HG02943 (cell line): ENCODE measurements at regions not wholly inside any gene's neighbourhood (a gene's known extent, or its start where the extent isn't known, plus 50 kb on each side); places are given as distances from the start of the nearest gene placed in this dataset.

Source experiments
- ATAC-seq: cut with Tn5 transposase; IDR thresholded peaks from one replicate; pipeline ENCODE4 v1.9.1; 2021; ENCODE audit warnings: mild to moderate bottlenecking, low read depth, moderate library complexity; ENCODE audit not compliant: unreplicated experiment

DNA sequence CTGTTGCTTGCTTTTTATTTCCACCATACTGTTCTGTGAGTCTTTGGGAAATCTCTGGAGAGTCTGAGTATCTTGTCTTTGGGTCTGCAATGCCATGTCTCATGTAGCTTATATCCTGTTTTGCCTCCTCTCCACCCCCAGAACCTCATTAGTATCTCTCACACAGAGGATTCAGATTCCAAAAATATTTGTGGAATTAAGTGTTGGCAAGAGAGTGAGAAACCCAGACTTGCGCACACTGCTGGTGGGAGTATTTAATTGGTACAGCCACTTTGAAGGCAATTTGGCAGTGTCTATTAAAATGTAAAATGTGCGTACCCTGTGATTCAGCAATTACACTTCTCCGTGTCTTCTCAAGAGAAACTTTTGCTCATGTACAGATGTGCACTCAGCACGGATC, 68.6 kb downstream of the ZNF621 start:
- no peak for ATAC-seq

- no peak for ATAC-seq
Observed at GRCh38 chr3:40597441-40597840, 72.7 kb downstream of the ZNF621 start.

- ATAC-seq = no peak
Observed at GRCh38 chr3:40598338-40598737, 73.6 kb downstream of the ZNF621 start.

GRCh38 chr3:40598962-40599361, 74.2 kb downstream of the ZNF621 start:
- ATAC-seq = no peak

DNA sequence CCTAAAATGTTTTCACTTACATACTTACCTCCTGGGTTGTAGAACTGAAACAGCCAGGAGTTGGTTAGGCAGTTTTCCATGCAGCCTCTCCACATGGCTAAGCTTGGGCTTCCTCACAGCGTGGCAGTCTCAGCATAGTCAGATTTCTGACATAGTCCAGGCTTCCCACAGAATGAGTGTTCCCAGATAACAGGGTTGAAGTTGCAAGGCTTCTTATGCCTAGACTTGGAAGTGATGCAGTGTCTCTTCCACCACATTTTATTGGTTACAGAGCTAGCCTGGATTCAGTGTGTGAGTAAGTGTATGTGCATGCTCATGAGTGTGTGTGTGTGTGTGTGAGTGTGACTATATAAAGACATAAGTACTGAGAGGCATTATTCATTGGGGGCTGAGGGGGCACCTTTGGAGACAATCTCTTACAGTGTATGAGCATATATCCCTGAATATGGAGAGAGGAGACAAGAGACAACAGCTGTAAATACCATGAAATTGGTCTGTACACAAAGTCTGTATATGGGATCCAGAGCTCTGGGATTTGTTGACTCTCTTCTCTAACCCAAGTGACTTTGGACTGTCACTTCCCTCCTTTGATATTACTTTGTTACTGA, 78.1 kb downstream of the ZNF621 start:
- no peak for ATAC-seq

DNA sequence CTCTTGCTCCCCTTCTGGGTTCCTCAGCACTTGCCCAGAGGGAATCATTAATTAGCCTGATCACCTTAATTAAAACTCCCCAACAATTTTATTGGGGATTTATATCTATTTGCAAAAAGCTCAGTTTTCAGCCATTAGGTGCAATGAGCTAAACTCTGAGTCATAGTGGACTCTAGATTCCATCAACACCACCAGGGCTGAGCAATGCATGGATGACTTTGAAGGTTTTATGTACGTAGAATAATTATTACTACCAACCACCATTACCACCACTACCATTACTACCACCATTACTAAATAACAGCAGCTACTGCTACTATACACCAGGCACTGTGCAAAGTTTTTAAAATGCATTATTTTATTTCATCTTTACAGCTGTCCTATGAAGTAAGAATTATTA, 81.2 kb downstream of the ZNF621 start:
- no peak for ATAC-seq

DNA sequence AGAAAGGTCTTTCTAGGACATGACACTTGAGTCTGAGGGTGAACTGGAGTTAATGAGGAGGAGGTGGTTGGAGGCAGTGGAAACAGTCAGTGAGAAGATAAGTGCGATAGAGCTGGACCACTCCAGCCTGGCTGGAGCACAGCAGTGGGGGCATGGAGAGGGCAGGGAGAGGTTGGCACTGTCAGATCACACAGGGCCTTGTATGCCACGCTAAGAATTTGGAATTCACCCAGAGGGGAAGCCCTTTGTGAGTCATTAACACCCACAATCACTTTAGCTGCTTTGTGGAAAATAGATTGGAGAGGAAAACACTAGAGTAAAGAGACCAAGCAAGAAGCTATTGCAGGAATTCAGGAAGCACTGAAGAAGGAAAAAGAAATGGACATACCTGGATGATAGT, 83.3 kb downstream of the ZNF621 start:
- ATAC-seq = no peak

DNA sequence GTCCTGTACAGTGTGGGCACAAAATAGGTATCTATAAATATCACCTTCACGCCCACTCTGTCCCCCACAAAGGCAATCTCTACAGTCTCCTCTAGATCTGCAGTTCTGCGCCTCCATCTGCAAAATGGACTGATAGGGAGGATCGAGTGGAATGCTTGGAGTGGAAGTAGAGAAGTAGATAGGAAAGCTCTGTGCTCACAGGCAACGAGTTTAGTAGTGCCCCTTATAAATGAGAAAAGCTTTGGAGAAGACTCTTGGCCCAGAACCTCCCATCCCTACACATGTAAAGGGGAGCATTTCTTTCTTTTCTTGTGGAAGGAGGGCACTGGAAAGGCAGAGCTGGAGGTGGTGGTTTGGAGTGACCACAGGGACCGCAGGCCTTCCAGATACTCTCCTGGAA, 88.5 kb downstream of the ZNF621 start:
- ATAC-seq = no peak

GRCh38 chr3:40615110-40615915, 90.6 kb downstream of the ZNF621 start:
- no peak for ATAC-seq

GRCh38 chr3:40615918-40616819, 91.4 kb downstream of the ZNF621 start:
- ATAC-seq = no peak

- ATAC-seq = no peak
Observed at GRCh38 chr3:40617084-40617483, 92.3 kb downstream of the ZNF621 start.

DNA sequence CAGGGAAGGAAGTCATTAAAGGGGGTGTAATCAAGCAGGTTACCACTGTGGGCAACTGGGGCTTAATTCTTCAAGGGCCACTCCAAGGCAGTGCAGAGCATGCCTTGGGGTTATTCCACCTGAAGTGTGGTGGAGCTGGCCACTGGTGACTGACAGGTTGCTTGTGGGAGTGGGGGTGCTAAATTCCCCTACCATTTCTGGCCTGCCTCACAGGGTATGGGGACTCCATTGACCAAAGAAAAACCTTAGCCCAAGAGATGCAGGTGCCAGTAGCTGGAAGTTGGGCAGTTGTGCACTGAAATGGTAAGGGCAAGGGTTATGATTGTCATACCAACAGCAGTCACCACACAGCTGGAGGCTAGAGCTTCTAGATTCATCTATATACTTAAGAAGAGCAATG, 93.4 kb downstream of the ZNF621 start:
- no peak for ATAC-seq

DNA sequence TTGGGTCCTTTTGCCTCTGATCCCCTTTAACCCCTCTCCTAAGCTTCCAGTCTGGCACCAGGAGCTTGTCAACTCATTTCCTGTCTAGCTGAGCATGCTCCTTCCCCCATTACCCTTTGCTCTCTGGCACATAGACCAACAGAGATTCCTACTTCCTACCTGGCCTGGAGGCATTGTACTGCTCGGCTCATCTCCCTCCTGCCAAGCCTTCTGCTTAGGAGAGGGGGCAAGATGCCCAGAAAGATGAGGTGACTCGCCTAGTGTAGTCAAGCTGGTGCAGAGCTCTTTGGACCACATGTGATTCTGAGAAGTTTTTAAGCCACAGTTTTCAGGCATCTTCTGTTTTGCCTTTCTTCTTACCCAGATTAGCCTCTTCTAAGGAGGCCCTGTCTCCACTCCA, 95.4 kb downstream of the ZNF621 start:
- no peak for ATAC-seq

DNA sequence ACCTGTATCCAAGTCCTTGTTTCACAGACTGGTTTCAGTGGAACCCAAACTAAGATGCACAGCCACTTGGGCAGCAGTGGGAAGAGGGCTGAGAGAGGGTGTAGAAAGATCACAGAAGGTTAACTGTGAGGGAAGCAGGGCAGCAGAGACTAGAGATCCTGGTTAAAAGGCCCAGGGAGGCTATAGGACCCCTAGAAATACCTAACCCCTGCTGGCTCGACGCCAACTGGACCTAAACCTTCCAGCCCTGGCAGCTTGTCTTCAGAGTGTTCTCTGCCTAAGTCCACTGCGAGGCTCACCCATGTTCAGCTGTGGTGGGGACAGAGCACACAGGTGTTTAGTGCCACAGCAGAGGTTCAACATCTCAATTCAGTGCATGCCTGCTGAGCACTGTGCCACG, 96.5 kb downstream of the ZNF621 start:
- no peak for ATAC-seq

- ATAC-seq = peak; percentile 92
Observed at GRCh38 chr3:40623567-40623966, 98.8 kb downstream of the ZNF621 start.

DNA sequence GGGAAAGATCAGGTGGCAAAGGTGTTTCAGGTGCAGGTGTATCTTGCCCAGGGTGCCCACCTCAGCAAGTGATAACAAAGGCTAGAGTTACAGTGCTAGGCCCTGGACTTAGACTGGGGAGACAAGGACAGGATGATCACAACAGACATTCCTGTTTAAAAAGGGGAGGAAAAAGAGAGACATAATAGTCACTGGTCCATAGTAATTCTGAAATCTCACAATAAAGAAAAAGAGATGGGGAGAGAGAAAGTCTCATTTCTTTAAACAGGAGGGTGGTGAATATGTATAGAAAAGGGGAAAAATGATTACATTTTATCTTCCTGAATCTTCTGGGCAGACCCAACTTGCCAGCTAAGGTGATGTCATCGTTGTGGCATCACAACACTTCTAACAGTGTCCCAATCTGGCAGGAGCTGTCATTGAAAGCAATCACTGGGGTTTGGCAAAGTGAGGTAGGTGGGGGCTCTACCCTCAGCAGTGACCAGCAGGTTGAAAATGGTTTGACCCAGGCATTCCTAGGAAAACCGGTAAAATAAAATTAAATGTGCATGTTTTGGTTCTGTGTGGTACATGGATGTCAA, 99.5 kb downstream of the ZNF621 start:
- no peak for ATAC-seq

DNA sequence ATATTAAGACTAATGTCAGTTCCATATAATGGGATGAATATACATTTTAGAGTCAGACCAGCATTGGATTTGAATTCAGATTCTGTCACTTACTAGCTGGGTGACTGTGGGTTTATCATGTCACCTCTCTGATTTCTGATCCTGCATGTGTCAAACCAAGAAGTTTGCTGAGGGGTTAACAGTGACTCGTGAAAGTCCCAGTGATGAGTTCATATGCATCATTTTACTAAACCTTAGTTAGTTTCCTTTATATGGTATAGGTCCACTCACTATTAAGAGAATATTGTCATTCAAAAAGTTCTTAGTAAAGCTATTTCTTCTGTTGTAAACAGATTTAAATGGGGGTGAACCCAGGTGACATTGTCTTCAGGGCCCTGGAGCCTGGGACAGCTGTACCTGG, 102.3 kb downstream of the ZNF621 start:
- ATAC-seq = no peak

GRCh38 chr3:40628984-40629383, 104.2 kb downstream of the ZNF621 start:
- no peak for ATAC-seq

DNA sequence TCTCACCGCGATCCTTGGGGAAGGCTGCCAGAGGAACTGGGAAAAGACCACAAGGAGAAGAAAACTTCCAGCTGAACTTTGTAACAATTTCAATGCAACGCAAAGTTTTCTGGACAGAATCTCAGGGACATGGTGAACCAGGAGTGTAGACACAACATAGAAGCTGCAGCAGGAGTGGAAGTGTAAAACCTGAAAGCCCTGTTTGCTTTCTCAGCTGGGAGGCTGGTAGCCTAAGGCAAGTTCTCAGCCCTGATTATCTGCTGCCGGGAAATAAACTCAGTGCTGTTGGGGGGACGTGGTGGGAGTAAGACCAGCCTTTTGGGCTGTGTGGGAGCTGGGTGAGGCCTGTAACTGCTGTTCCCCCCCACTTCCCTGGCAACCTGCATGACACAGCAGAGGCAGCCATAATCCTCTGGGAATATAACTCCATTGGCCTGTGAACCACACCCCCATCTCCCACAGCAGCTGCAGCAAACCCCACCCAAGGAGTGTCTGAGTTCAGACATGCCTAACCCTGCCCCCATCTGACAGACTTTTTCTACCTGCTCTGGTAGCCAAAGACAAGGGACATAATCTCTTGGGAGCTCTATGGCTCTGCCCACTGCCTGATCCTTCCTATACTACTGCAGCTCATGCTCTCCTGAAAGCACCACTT, 106.7 kb downstream of the ZNF621 start:
- no peak for ATAC-seq

DNA sequence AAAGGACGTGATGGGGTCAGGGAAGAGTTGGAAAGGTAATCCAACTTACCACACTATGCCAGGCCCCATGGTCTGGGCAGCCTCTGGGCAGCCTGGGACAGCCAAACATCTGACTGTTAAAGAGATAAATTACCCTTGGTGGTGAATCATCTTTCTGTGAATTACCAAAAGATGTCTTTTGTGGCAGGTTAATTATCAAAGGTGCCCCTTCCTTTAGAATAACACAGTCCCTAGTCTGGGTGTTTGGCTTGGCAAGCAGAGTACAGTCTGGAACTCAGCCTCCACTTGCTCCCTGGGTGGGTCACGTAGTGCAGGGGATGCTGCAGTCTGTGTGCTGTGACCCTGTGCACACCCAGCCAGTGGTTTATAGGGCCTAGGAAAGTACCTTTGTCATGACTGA, 113.1 kb downstream of the ZNF621 start:
- ATAC-seq = no peak
